GM23338 (cell line): ENCODE measurements at regions not wholly inside any gene's neighbourhood (a gene's known extent, or its start where the extent isn't known, plus 50 kb on each side); places are given as distances from the start of the nearest gene placed in this dataset.

Experiments
- ATAC-seq: fragments of 200-7000 bp; cut with Tn5 transposase; 3 replicates; pipeline ENCODE4 v1.9.1; 2020
- DNase-seq: peaks from one replicate; pipeline ENCODE4 v3.0.0-alpha.2; 2015; ENCODE audit warnings: low spot score
- H2AFZ ChIP-seq: fragments of 200-600 bp; sonication (generic); 2 replicates; pipeline ENCODE4 v1.8.0; 2016; ENCODE audit warnings: antibody characterized with exemption, mild to moderate bottlenecking, moderate library complexity
- H3F3A ChIP-seq: fragments of 200-600 bp; sonication (generic); replicated peaks from 2 replicates; pipeline ENCODE4 v1.8.0; 2017; ENCODE audit warnings: antibody characterized with exemption, mixed run types, low read depth
- H3K27ac ChIP-seq: fragments of 200-600 bp; sonication (generic); 2 replicates; pipeline ENCODE4 v1.6.1; 2016; ENCODE audit warnings: low read depth
- H3K27me3 ChIP-seq: fragments of 200-600 bp; sonication (generic); 2 replicates; pipeline ENCODE4 v1.8.0; 2016; ENCODE audit warnings: mild to moderate bottlenecking, mixed run types, moderate library complexity; ENCODE audit not compliant: insufficient read depth
- H3K36me3 ChIP-seq: fragments of 200-600 bp; sonication (generic); 2 replicates; pipeline ENCODE4 v1.8.0; 2016; ENCODE audit warnings: mild to moderate bottlenecking; ENCODE audit not compliant: insufficient read depth
- H3K4me1 ChIP-seq: fragments of 200-600 bp; sonication (generic); 2 replicates; pipeline ENCODE4 v1.8.0; 2016; ENCODE audit warnings: mild to moderate bottlenecking, moderate library complexity; ENCODE audit not compliant: insufficient read depth
- H3K4me2 ChIP-seq: fragments of 200-600 bp; sonication (generic); 2 replicates; pipeline ENCODE4 v1.7.1; 2017; ENCODE audit warnings: mixed run types
- H3K4me3 ChIP-seq: fragments of 200-600 bp; sonication (generic); 2 replicates; pipeline ENCODE4 v1.6.1; 2016; ENCODE audit warnings: mixed run types
- H3K79me2 ChIP-seq: fragments of 200-600 bp; sonication (generic); replicated peaks from 2 replicates; pipeline ENCODE4 v1.8.0; 2017; ENCODE audit warnings: mild to moderate bottlenecking; ENCODE audit not compliant: insufficient read depth
- H3K9me2 ChIP-seq: fragments of 200-600 bp; sonication (generic); 2 replicates; pipeline ENCODE4 v1.8.0; 2017; ENCODE audit not compliant: insufficient read depth
- H4K20me1 ChIP-seq: fragments of 200-600 bp; sonication (generic); replicated peaks from 2 replicates; pipeline ENCODE4 v1.8.0; 2017; ENCODE audit warnings: mild to moderate bottlenecking; ENCODE audit not compliant: insufficient read depth
- H3K27ac Mint-ChIP-seq: 2 replicates; pipeline ENCODE4 v1.8.0; 2020; ENCODE audit warnings: inconsistent platforms, mild to moderate bottlenecking, moderate library complexity, mixed read lengths
- H3K27me3 Mint-ChIP-seq: 3 replicates; pipeline ENCODE4 v1.8.0; 2022; ENCODE audit warnings: low read depth, mild to moderate bottlenecking, moderate library complexity, mixed read lengths, inconsistent platforms; ENCODE audit not compliant: insufficient read depth, poor library complexity
- H3K36me3 Mint-ChIP-seq: 3 replicates; pipeline ENCODE4 v1.8.0; 2021; ENCODE audit warnings: low read depth, mild to moderate bottlenecking, inconsistent platforms, moderate library complexity, mixed read lengths
- H3K4me1 Mint-ChIP-seq: 3 replicates; pipeline ENCODE4 v1.8.0; 2020; ENCODE audit warnings: mild to moderate bottlenecking, inconsistent platforms, mixed read lengths
- H3K4me3 Mint-ChIP-seq: 3 replicates; pipeline ENCODE4 v1.8.0; 2021; ENCODE audit warnings: moderate library complexity, mild to moderate bottlenecking, inconsistent platforms, mixed read lengths
- H3K9me3 Mint-ChIP-seq: 3 replicates; pipeline ENCODE4 v1.8.0; 2020; ENCODE audit warnings: moderate library complexity, mild to moderate bottlenecking, inconsistent platforms, mixed read lengths
- EZH2phosphoT487 ChIP-seq: fragments of 200-600 bp; sonication (generic); IDR thresholded peaks from one replicate; pipeline ENCODE4 v1.8.1; 2018; ENCODE audit warnings: antibody characterized with exemption; ENCODE audit not compliant: unreplicated experiment
- JUNB ChIP-seq: IDR thresholded peaks from one replicate; pipeline ENCODE4 v1.6.1; 2016; ENCODE audit warnings: antibody characterized with exemption; ENCODE audit not compliant: unreplicated experiment
- ZNF331 ChIP-seq: fragments of 250-450 bp; sonication (Bioruptor Pico); IDR thresholded peaks from 2 replicates; pipeline ENCODE4 v1.5.0; 2020; ENCODE audit warnings: low read depth, mild to moderate bottlenecking, moderate library complexity
- TF ChIP-seq, protein P1 (sequence below): IDR thresholded peaks from one replicate; pipeline ENCODE4 v1.6.1; 2018; ENCODE audit warnings: antibody characterized with exemption; ENCODE audit not compliant: unreplicated experiment
- TF ChIP-seq, protein P2 (sequence below): IDR thresholded peaks from 2 replicates; pipeline ENCODE4 v1.6.1; 2016; ENCODE audit warnings: antibody characterized with exemption

DNA sequence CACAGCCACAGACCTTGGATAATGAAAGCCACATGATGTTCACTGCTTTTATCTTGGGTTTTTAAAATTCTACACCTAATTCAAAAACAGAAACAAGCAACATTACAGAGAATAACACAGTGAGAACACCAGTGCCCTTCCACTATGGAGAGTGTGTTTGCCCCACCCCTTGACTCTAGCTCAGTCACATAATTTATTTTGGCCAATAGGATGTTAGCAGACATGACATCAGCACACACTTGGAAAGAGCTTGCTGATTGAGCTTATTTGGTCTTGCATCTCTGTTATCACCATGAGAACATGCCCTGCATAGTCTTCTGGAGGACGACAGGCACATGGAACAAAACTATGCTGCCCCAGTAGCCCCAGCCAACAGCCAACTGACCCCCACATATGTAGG, 118.1 kb downstream of the HNRNPD start (continued):
- TF ChIP-seq, protein P1, sequence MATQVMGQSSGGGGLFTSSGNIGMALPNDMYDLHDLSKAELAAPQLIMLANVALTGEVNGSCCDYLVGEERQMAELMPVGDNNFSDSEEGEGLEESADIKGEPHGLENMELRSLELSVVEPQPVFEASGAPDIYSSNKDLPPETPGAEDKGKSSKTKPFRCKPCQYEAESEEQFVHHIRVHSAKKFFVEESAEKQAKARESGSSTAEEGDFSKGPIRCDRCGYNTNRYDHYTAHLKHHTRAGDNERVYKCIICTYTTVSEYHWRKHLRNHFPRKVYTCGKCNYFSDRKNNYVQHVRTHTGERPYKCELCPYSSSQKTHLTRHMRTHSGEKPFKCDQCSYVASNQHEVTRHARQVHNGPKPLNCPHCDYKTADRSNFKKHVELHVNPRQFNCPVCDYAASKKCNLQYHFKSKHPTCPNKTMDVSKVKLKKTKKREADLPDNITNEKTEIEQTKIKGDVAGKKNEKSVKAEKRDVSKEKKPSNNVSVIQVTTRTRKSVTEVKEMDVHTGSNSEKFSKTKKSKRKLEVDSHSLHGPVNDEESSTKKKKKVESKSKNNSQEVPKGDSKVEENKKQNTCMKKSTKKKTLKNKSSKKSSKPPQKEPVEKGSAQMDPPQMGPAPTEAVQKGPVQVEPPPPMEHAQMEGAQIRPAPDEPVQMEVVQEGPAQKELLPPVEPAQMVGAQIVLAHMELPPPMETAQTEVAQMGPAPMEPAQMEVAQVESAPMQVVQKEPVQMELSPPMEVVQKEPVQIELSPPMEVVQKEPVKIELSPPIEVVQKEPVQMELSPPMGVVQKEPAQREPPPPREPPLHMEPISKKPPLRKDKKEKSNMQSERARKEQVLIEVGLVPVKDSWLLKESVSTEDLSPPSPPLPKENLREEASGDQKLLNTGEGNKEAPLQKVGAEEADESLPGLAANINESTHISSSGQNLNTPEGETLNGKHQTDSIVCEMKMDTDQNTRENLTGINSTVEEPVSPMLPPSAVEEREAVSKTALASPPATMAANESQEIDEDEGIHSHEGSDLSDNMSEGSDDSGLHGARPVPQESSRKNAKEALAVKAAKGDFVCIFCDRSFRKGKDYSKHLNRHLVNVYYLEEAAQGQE, result no peak
- TF ChIP-seq EZH2phosphoT487 (no peak), ZNF331 (CRISPR knock-in tag) (no peak), JUNB (no peak)
- TF ChIP-seq, protein P2, sequence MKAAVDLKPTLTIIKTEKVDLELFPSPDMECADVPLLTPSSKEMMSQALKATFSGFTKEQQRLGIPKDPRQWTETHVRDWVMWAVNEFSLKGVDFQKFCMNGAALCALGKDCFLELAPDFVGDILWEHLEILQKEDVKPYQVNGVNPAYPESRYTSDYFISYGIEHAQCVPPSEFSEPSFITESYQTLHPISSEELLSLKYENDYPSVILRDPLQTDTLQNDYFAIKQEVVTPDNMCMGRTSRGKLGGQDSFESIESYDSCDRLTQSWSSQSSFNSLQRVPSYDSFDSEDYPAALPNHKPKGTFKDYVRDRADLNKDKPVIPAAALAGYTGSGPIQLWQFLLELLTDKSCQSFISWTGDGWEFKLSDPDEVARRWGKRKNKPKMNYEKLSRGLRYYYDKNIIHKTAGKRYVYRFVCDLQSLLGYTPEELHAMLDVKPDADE, result no peak

DNA sequence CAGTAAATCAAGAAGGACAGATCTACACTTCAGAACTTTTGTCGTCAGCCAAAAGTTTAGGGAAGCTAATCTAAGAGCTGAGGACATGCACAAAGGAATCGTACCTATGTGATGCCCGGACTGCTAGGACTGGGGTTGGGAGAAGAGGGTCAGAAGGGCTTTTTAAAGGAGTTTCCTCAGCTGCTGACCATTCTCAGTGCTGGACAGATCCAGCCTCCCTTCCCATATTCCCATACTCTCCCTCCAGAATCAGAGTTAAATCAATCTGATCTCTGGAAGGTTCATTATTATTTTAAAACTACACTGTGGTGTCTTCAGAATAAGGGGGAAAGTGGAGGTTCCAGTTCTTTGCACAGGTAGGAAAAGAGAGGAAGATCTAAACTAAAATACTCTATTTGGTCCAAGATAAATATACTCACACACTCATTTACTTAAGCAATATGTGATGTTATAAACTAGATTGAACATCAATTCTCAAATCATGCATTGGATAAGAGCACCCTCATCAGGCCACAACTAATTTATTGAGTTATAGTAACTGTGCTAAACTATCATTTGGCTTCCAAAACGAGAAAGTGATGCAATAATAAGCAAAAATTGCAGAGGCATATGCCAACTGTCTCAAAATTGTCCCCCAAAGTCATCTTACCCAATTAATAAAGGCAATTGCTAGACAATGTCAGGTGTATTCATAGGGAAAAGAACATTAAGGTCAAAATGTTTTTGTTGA, 124.7 kb downstream of the HNRNPD start:
- no peak for ATAC-seq
- no peak overlapping the region for H3K27ac Mint-ChIP-seq
- TF ChIP-seq, protein P1, result peak; percentile 54
- TF ChIP-seq, protein P2, result no peak

More for the DNA sequence above, 124.7 kb downstream of the HNRNPD start:
- no peak for DNase-seq
- Mint-ChIP-seq H3K9me3 (no peaks in the 10 kb centered on the region), H3K36me3 (no peaks in the 10 kb centered on the region), H3K4me3 (no peak overlapping the region), H3K4me1 (peaks cover 18% of the 10 kb centered on the region), H3K27me3 (no peaks in the 10 kb centered on the region)
- Histone ChIP-seq H3K4me1 (peaks cover 3% of the 10 kb centered on the region; the same call in 1 of the 2 replicates), H3K79me2 (no peaks in the 10 kb centered on the region), H2AFZ (no peak overlapping the region), H3K9me2 (no peaks in the 10 kb centered on the region), H3K4me3 (no peak overlapping the region), H3K27ac (no peak overlapping the region), H3K27me3 (no peaks in the 10 kb centered on the region), H3K36me3 (no peaks in the 10 kb centered on the region), H3K4me2 (no peak overlapping the region), H4K20me1 (no peaks in the 10 kb centered on the region), H3F3A (no peaks in the 10 kb centered on the region)
